Stomach (tissue), 8 donors: ENCODE measurements at regions not wholly inside any gene's neighbourhood (a gene's known extent, or its start where the extent isn't known, plus 50 kb on each side); places are given as distances from the start of the nearest gene placed in this dataset.

ENCODE experiments used
- DNase-seq, 2 donors: peaks; one replicate each; pipeline versions ENCODE4 v3.0.0 to v3.0.0-alpha.2; 2013 to 2019
- H3K27ac ChIP-seq, 5 donors: fragments of 200-600 bp in 4 of 5; sonication (generic) in 4 of 5; one replicate each; pipeline ENCODE4 v1.5.1; 2013 to 2019; ENCODE audit warnings: mild to moderate bottlenecking in 1 of 5, moderate library complexity in 1 of 5
- H3K27me3 ChIP-seq, 3 donors: fragments of 200-600 bp; sonication (generic); one replicate each; pipeline ENCODE4 v1.5.1; 2017 to 2019; ENCODE audit warnings: mixed run types in 1 of 3
- H3K36me3 ChIP-seq, 4 donors: fragments of 200-600 bp; sonication (generic); 1 replicate in 3 of 4; 2 replicates in 1 of 4; pipeline ENCODE4 v1.5.1; 2016 to 2019
- H3K4me1 ChIP-seq, 4 donors: fragments of 200-600 bp; sonication (generic); one replicate each; pipeline ENCODE4 v1.5.1; 2016 to 2019
- H3K4me3 ChIP-seq, 4 donors: fragments of 200-600 bp; sonication (generic) in 3 of 4; one replicate each; pipeline ENCODE4 v1.5.1; 2016 to 2019; ENCODE audit warnings: mild to moderate bottlenecking in 1 of 4
- H3K9me3 ChIP-seq, 4 donors: fragments of 200-600 bp; sonication (generic); one replicate each; pipeline ENCODE4 v1.5.1; 2016 to 2019
- EP300 ChIP-seq: sonication (generic); formaldehyde crosslinking; IDR thresholded peaks from one replicate; pipeline ENCODE4 v1.6.1; 2017; ENCODE audit warnings: antibody characterized with exemption
- POLR2A ChIP-seq, 4 donors: fragments of 450-650 bp; IDR thresholded peaks; one replicate each; pipeline ENCODE4 v1.6.1; 2016; ENCODE audit warnings: antibody characterized with exemption in 4 of 4, control low read depth in 2 of 4, mild to moderate bottlenecking in 1 of 4, moderate library complexity in 1 of 4
- POLR2AphosphoS5 ChIP-seq, 3 donors: sonication (generic); formaldehyde crosslinking; IDR thresholded peaks; one replicate each; pipeline ENCODE4 v1.6.1; 2016; ENCODE audit warnings: antibody characterized with exemption in 3 of 3
- WGBS, 5 donors: extraction: QIAGEN DNeasy Blood & Tissue Kit in 3 of 5; methylation state at CpG; one replicate each; pipeline versions ENCODE4 v1.1.5 to v1.1.7; 2013 to 2018; 5-methylcytosine and 5-hydroxymethylcytosine counted together
- intact Hi-C: fragments of 100-400 bp; cut with DNase I; formaldehyde crosslinking; loops from one replicate; pipeline ENCODE4 v1.15.1; 2023; ENCODE audit warnings: low total_unique reads
- TF ChIP-seq, protein P1 (sequence below), 7 experiments: fragments of 450-650 bp in 4 of 7; fragments of 200-600 bp in 3 of 7; sonication (generic) in 3 of 7; IDR thresholded peaks; one replicate each; pipeline ENCODE4 v1.5.1; 2016 to 2019; ENCODE audit warnings: antibody characterized with exemption in 7 of 7, control low read depth in 2 of 7, mild to moderate bottlenecking in 1 of 7
- donor health status: healthy with polysubstance abuse.
- donor health status: Bipolar disorder and iron deficiency.
- donor health status: healthy.

DNA sequence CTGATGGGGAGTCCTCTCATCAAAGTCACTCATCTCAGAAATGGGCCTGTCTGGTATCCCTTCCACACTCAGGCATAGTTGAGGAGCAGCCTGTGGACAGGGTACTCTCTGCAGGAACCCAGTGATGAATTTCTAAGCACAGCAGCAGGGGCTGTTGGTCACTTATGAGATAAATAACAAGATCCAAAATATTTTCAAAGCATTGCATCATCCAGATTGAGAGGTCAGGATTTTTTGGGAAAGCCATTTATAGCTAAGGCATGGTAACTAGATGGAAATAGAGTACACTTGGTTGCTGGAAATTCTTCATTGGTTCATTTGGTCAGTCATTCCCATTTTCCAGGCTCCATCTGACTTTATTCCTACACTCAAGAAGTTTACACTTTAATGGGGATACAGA, 246.8 kb upstream of the RAI14 start:
- intact Hi-C loops: no loop called here

GRCh38 chr5:34410411-34411139, 245.6 kb upstream of the RAI14 start:
- no peak overlapping the region for H3K4me3 ChIP-seq
- no peaks in the 10 kb centered on the region for H3K36me3 ChIP-seq
- H3K4me1 ChIP-seq: no peaks in the 10 kb centered on the region
- TF ChIP-seq EP300 (no peak), POLR2A (IDR thresholded peaks at IDR 0.05) (no peak), POLR2AphosphoS5 (IDR thresholded peaks at IDR 0.05) (no peak)
- TF ChIP-seq, protein P1, sequence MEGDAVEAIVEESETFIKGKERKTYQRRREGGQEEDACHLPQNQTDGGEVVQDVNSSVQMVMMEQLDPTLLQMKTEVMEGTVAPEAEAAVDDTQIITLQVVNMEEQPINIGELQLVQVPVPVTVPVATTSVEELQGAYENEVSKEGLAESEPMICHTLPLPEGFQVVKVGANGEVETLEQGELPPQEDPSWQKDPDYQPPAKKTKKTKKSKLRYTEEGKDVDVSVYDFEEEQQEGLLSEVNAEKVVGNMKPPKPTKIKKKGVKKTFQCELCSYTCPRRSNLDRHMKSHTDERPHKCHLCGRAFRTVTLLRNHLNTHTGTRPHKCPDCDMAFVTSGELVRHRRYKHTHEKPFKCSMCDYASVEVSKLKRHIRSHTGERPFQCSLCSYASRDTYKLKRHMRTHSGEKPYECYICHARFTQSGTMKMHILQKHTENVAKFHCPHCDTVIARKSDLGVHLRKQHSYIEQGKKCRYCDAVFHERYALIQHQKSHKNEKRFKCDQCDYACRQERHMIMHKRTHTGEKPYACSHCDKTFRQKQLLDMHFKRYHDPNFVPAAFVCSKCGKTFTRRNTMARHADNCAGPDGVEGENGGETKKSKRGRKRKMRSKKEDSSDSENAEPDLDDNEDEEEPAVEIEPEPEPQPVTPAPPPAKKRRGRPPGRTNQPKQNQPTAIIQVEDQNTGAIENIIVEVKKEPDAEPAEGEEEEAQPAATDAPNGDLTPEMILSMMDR (IDR thresholded peaks at IDR 0.05): no peak
- H3K9me3 ChIP-seq: no peaks in the 10 kb centered on the region
- intact Hi-C loops: no loop called here
- no peak overlapping the region for H3K27ac ChIP-seq
- DNase-seq: no peak
- WGBS, 5 donors: 53 to 76% (median 61%) methylated on average over 2 of the region's 2 CpGs
- H3K27me3 ChIP-seq: no peaks in the 10 kb centered on the region

More for the DNA sequence above, 246.8 kb upstream of the RAI14 start:
- H3K4me3 ChIP-seq: no peak overlapping the region
- H3K27me3 ChIP-seq: no peaks in the 10 kb centered on the region
- DNase-seq: no peak
- no peak overlapping the region for H3K27ac ChIP-seq
- no peaks in the 10 kb centered on the region for H3K4me1 ChIP-seq
- TF ChIP-seq EP300 (no peak), POLR2AphosphoS5 (IDR thresholded peaks at IDR 0.05) (no peak), POLR2A (IDR thresholded peaks at IDR 0.05) (no peak)
- TF ChIP-seq, protein P1 (IDR thresholded peaks at IDR 0.05): no peak
- no peaks in the 10 kb centered on the region for H3K9me3 ChIP-seq
- no peaks in the 10 kb centered on the region for H3K36me3 ChIP-seq

DNA sequence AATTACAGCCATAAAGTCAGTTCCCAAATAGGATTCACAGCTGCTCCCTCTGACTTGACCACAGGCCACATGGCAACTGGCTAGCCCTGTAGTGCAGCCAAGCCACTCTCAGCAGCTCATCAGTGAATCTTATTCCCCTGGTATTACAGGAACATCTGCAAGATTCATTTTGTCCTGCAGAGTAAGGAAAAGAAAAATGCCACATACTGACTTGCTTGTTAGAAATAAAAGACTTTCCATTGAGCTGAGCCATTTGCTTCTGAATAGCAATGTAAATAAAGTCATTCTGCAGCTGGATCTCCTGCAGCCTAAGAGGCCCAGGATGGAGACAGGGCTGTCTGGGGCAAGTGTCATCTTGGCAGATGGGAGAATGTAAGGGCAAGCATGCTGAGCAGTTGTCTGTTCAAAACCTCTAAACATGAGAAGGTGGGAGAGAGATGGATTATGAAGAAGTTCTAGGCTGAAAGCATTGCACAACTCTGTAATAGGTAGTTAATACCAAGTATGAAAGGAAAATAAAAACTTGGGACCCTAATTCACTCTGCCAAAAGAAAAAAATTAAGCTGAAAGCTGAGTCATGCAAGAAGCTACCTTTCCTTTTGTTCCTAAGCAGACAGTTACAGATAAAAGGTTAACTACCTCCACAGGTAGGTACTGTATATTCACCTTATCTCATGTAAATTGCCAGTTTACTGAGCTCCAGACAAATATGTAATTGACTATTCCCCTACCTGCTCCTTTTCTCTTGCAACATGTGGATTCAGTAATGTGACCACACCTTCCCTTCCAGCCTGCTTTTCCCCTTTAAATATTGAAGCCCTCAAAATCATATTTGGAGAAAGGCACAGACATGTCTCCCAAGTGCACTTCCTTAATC, 244.4 kb upstream of the RAI14 start:
- intact Hi-C loops: no loop called here
- DNase-seq: peak in 1 of 2 donors; percentile 5
- no peaks in the 10 kb centered on the region for H3K9me3 ChIP-seq

DNA sequence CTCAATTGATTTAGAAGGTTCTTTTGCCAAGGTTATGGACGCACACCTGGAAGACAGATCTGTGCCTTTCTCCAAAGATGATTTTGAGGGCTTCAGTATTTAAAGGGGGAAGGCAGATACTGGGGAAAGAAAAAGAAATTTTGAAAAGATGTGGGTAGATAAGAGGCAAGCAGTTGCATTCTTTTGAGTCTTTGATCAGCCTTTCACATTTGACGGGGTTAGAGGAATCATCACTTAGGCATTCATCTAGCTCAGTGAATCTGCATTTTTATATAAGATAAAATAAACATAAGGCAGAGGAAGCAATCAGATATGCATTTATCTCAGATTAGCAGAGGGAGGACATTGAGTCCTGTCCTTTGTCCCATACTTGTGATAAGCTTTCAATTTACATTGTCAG, 243.4 kb upstream of the RAI14 start:
- H3K27me3 ChIP-seq: no peaks in the 10 kb centered on the region
- no peaks in the 10 kb centered on the region for H3K9me3 ChIP-seq
- intact Hi-C loops: no loop called here
- WGBS, 5 donors: 66 to 74% (median 70%) methylated on average over 2 of the region's 2 CpGs
- no peak for DNase-seq
- no peaks in the 10 kb centered on the region for H3K36me3 ChIP-seq
- no peak overlapping the region for H3K4me3 ChIP-seq
- TF ChIP-seq EP300 (no peak), POLR2AphosphoS5 (IDR thresholded peaks at IDR 0.05) (no peak), POLR2A (IDR thresholded peaks at IDR 0.05) (no peak)
- TF ChIP-seq, protein P1 (IDR thresholded peaks at IDR 0.05): no peak
- H3K4me1 ChIP-seq: no peaks in the 10 kb centered on the region
- no peak overlapping the region for H3K27ac ChIP-seq

More for the DNA sequence above, 244.4 kb upstream of the RAI14 start:
- no peaks in the 10 kb centered on the region for H3K4me1 ChIP-seq
- no peak overlapping the region for H3K4me3 ChIP-seq
- H3K27me3 ChIP-seq: no peaks in the 10 kb centered on the region
- H3K36me3 ChIP-seq: no peaks in the 10 kb centered on the region
- TF ChIP-seq EP300 (no peak), POLR2AphosphoS5 (IDR thresholded peaks at IDR 0.05) (no peak), POLR2A (IDR thresholded peaks at IDR 0.05) (no peak)
- TF ChIP-seq, protein P1 (IDR thresholded peaks at IDR 0.05): no peak
- no peak overlapping the region for H3K27ac ChIP-seq
